Transverse colon (tissue), 4 donors: ENCODE measurements at regions not wholly inside any gene's neighbourhood (a gene's known extent, or its start where the extent isn't known, plus 50 kb on each side); places are given as distances from the start of the nearest gene placed in this dataset.

Source experiments
- DNase-seq: peaks from one replicate; pipeline ENCODE4 v3.0.0-alpha.2; 2019
- H3K27ac ChIP-seq, 4 donors: fragments of 200-600 bp; sonication (generic); 2 replicates each; pipeline ENCODE4 v1.5.1; 2016 to 2018; ENCODE audit warnings: inconsistent platforms in 4 of 4
- H3K27me3 ChIP-seq: fragments of 200-600 bp; sonication (generic); 2 replicates; pipeline ENCODE4 v1.5.1; 2017; ENCODE audit warnings: inconsistent platforms
- H3K36me3 ChIP-seq, 4 donors: fragments of 200-600 bp; sonication (generic); 2 replicates each; pipeline ENCODE4 v1.5.1; 2017 to 2019; ENCODE audit warnings: inconsistent platforms in 4 of 4
- H3K4me1 ChIP-seq, 4 donors: fragments of 200-600 bp; sonication (generic); 2 replicates each; pipeline ENCODE4 v1.5.1; 2017 to 2020; ENCODE audit warnings: inconsistent platforms in 4 of 4
- H3K4me3 ChIP-seq, 4 donors: fragments of 200-600 bp; sonication (generic); 1 replicate in 1 of 4; 2 replicates in 3 of 4; pipeline versions ENCODE4 v1.5.1 to v1.6.1; 2017 to 2019; ENCODE audit warnings: inconsistent platforms in 4 of 4
- H3K9me3 ChIP-seq, 2 donors: fragments of 200-600 bp; sonication (generic); 2 replicates each; pipeline ENCODE4 v1.5.1; 2017 to 2019; ENCODE audit warnings: inconsistent platforms in 2 of 2
- EP300 ChIP-seq: sonication (generic); formaldehyde crosslinking; IDR thresholded peaks from one replicate; pipeline ENCODE4 v1.6.1; 2017; ENCODE audit warnings: antibody characterized with exemption, low read depth
- POLR2A ChIP-seq: fragments of 450-650 bp; IDR thresholded peaks from one replicate; pipeline ENCODE4 v1.6.1; 2016; ENCODE audit warnings: antibody characterized with exemption, mild to moderate bottlenecking, moderate library complexity
- POLR2AphosphoS5 ChIP-seq, 3 donors: sonication (generic); formaldehyde crosslinking; IDR thresholded peaks; one replicate each; pipeline ENCODE4 v1.6.1; 2016; ENCODE audit warnings: antibody characterized with exemption in 3 of 3
- WGBS, 2 donors: methylation state at CpG; one replicate each; pipeline ENCODE4 v1.1.5; 2018; ENCODE audit warnings: low coverage in 1 of 2; 5-methylcytosine and 5-hydroxymethylcytosine counted together
- in situ Hi-C, 4 donors: fragments of 200-750 bp; cut with MboI; loops; one replicate each; pipeline versions ENCODE4 v1.15.0 to v1.15.1; 2017; ENCODE audit warnings: low sequenced_read_pairs in 3 of 4, low pct_ligation_motif_present in 1 of 4, low pct_unique_long_range_greater_than_20kb in 1 of 4
- intact Hi-C: fragments of 100-400 bp; cut with DNase I; formaldehyde crosslinking; loops from one replicate; pipeline ENCODE4 v1.15.1; 2023; ENCODE audit warnings: low total_unique reads
- TF ChIP-seq, protein P1 (sequence below), 5 experiments: fragments of 200-600 bp in 3 of 5; fragments of 450-650 bp in 2 of 5; sonication (generic) in 3 of 5; IDR thresholded peaks; 1 replicate in 2 of 5; 2 replicates in 3 of 5; pipeline ENCODE4 v1.5.1; 2016 to 2017; ENCODE audit warnings: antibody characterized with exemption in 5 of 5, inconsistent platforms in 3 of 5, mild to moderate bottlenecking in 2 of 5, moderate library complexity in 1 of 5

DNA sequence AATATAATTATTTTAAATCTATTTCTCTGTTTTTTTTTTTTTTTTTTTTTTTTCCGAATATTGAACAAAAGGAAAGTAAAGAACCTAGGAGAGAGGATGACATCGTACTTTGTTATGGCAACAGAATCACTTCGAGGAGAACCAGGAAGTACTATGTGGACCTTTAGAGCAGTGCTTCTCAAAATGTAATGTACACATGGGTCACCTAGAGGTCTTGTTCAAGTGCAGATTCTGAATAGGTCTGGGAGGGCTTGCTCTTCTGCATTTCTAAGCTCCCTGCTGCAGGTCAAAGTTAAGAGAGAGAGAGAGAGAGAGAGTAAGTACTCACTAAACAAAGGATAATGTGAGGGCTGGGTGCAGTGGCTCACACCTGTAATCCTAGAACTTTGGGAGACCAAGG is 419.5 kb upstream of the TENM4 start:
- whole genome bisulfite sequencing, 2 donors = 39 to 50% methylated on average over 3 of the region's 3 CpGs

DNA sequence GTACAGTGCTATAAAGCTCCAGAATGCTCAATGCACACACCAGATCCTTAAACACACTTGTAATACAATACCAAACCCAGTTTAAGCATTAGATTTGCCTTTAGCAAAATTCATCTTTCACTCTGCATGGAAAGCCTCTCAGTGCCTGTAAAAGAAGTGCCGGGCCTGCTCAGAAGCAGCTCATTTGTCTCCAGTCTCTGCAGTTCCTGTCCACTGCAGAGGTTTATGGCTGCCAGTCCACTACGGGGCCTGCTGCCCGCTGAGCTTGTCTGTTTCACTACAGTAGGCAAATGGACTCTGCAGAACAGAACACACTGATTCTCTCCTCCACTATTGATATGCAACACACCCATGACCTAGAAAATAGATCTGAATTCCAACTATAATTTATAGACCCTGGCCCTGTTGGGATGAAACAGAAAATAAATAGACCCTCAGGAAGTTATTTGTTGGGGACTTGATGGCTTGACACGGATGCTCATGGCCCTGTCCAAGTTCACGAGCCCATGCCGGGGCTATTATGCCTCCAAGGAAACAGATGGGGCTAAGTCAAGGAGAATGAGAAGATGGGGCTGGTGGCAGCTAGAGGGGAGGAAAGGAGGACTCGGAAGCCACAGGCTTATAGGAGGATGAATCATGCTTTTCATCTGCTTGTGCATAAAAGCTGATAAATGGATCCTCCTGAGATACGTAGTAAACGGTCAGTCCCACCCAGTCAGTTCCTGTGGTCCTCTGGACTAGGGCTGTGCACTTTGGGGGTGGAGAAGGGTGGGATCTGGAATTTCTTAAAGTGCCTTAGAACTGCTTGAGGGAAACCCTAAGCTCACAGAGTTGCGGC is 416.8 kb upstream of the TENM4 start:
- Histone ChIP-seq H3K4me3 (no peak overlapping the region), H3K4me1 (no peaks in the 10 kb centered on the region), H3K9me3 (no peaks in the 10 kb centered on the region), H3K27me3 (no peaks in the 10 kb centered on the region), H3K36me3 (no peaks in the 10 kb centered on the region), H3K27ac (no peak overlapping the region)
- DNase-seq = no peak
- intact Hi-C loops (no loop called here), in situ Hi-C loops (no loop called here)
- no peak for TF ChIP-seq EP300
- 57 to 77% methylated on average over 3 to 10 of the region's 10 CpGs for WGBS, 2 donors

More for the DNA sequence above, 419.5 kb upstream of the TENM4 start:
- TF ChIP-seq, protein P1, sequence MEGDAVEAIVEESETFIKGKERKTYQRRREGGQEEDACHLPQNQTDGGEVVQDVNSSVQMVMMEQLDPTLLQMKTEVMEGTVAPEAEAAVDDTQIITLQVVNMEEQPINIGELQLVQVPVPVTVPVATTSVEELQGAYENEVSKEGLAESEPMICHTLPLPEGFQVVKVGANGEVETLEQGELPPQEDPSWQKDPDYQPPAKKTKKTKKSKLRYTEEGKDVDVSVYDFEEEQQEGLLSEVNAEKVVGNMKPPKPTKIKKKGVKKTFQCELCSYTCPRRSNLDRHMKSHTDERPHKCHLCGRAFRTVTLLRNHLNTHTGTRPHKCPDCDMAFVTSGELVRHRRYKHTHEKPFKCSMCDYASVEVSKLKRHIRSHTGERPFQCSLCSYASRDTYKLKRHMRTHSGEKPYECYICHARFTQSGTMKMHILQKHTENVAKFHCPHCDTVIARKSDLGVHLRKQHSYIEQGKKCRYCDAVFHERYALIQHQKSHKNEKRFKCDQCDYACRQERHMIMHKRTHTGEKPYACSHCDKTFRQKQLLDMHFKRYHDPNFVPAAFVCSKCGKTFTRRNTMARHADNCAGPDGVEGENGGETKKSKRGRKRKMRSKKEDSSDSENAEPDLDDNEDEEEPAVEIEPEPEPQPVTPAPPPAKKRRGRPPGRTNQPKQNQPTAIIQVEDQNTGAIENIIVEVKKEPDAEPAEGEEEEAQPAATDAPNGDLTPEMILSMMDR (IDR thresholded peaks at IDR 0.05) = no peak
- TF ChIP-seq POLR2AphosphoS5 (IDR thresholded peaks at IDR 0.05) (no peak), EP300 (no peak), POLR2A (no peak)
- no peaks in the 10 kb centered on the region for H3K27me3 ChIP-seq
- H3K36me3 ChIP-seq = no peaks in the 10 kb centered on the region
- H3K27ac ChIP-seq = no peak overlapping the region
- in situ Hi-C loops = no loop called here
- H3K4me3 ChIP-seq = no peak overlapping the region
- no peaks in the 10 kb centered on the region for H3K9me3 ChIP-seq
- intact Hi-C loops = no loop called here
- no peak for DNase-seq
- peaks cover 0 to 4% (median 4%) of the 10 kb centered on the region in 4 donors for H3K4me1 ChIP-seq

DNA sequence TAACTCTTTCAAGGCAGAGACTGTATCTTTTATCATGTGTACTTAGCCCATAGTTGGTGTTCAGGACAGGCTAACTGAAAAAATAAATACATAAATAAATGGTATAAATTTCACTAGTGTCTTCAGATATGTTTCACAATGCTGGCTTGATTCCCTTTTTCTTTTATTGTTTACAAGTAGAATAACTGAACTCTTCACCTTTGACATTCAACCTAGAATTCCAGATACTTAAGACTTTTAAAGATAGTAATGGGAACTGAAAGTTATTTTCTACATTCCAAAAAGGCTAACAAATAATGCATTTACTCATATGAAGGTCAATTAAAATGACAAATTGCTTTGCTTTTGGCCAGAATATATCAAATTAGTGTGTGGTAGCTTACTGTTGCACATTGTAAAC is 411.3 kb upstream of the TENM4 start:
- no peaks in the 10 kb centered on the region for H3K9me3 ChIP-seq
- in situ Hi-C loops (no loop called here), intact Hi-C loops (no loop called here)
- H3K4me1 ChIP-seq = no peaks in the 10 kb centered on the region
- H3K36me3 ChIP-seq = no peaks in the 10 kb centered on the region
- no peaks in the 10 kb centered on the region for H3K27me3 ChIP-seq
- DNase-seq = no peak
- TF ChIP-seq POLR2A = no peak
- no peak for TF ChIP-seq POLR2AphosphoS5 (IDR thresholded peaks at IDR 0.05)
- TF ChIP-seq EP300 = no peak
- TF ChIP-seq, protein P1 (IDR thresholded peaks at IDR 0.05) = no peak
- no peak overlapping the region for H3K4me3 ChIP-seq
- no peak overlapping the region for H3K27ac ChIP-seq

DNA sequence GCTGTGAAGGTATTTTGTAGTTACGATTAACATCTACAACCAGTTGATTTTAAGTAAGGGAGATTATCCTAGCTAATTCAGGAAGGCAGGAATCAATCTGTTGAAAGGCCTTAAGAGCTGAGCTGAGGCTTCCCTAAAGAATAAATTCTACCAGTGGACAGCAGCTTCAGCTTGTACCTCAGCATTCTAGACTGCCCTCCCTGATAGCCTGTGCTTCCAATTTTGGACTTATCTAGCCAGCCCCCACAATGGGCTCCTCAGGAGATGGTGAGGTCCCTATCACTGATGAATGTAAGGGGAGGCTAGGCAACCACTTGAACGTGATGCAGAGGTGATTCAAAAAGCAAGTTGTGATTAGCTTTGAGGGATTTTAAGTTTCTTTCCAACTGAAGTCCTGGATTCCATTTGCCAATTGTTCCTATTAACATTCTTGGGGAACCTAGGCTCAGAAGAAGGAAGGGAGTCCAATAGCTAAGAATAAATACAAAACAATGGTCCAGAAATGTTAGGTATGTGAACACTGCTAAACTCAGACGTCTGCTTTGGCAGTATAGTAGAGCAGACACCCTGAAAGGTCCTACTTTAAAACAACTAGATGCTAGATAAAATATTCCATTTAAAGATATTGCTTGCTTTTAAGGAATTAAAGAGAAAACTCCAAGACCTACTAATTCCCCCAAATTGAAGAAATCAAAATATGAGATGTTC is 404.3 kb upstream of the TENM4 start:
- Histone ChIP-seq H3K36me3 (no peaks in the 10 kb centered on the region), H3K27ac (no peak overlapping the region), H3K4me3 (no peak overlapping the region), H3K4me1 (no peaks in the 10 kb centered on the region), H3K27me3 (no peaks in the 10 kb centered on the region), H3K9me3 (no peaks in the 10 kb centered on the region)
- intact Hi-C loops = no loop called here
- TF ChIP-seq EP300 (no peak), POLR2AphosphoS5 (IDR thresholded peaks at IDR 0.05) (no peak), POLR2A (no peak)
- TF ChIP-seq, protein P1 (IDR thresholded peaks at IDR 0.05) = no peak
- no peak for DNase-seq
- in situ Hi-C loops = no loop called here
- WGBS, 2 donors = 60 to 65% methylated on average over 3 of the region's 3 CpGs
